Left lobe of liver (tissue), 2 donors: ENCODE measurements at regions not wholly inside any gene's neighbourhood (a gene's known extent, or its start where the extent isn't known, plus 50 kb on each side); places are given as distances from the start of the nearest gene placed in this dataset.
"Not testable (repeated sequence)": the region's sequence is repeated elsewhere in the genome, so short reads cannot be mapped to it uniquely, and the experiment has no call there.

Experiments
- ATAC-seq: fragments of 200-7000 bp; cut with Tn5 transposase; one replicate; pipeline ENCODE4 v1.9.1; 2020; ENCODE audit warnings: mild to moderate bottlenecking, moderate library complexity
- DNase-seq: peaks from one replicate; pipeline ENCODE4 v3.0.0-alpha.2; 2020; ENCODE audit warnings: low spot score
- donor health status: DM: no; HTN: no; CAD: no; lungs with moderate emphysema.
- donor health status: DM: no; HTN: yes; CAD: no.

- ATAC-seq (no peak), DNase-seq (no peak)
These were observed 96.8 kb upstream of the USP24 start for GRCh38 chr1:55311979-55312378.

- no peak for DNase-seq
- no peak for ATAC-seq
These were observed 96.0 kb upstream of the USP24 start for GRCh38 chr1:55311057-55311641.

GRCh38 chr1:55310505-55310971 is 95.4 kb upstream of the USP24 start:
- ATAC-seq = no peak
- DNase-seq = no peak

DNA sequence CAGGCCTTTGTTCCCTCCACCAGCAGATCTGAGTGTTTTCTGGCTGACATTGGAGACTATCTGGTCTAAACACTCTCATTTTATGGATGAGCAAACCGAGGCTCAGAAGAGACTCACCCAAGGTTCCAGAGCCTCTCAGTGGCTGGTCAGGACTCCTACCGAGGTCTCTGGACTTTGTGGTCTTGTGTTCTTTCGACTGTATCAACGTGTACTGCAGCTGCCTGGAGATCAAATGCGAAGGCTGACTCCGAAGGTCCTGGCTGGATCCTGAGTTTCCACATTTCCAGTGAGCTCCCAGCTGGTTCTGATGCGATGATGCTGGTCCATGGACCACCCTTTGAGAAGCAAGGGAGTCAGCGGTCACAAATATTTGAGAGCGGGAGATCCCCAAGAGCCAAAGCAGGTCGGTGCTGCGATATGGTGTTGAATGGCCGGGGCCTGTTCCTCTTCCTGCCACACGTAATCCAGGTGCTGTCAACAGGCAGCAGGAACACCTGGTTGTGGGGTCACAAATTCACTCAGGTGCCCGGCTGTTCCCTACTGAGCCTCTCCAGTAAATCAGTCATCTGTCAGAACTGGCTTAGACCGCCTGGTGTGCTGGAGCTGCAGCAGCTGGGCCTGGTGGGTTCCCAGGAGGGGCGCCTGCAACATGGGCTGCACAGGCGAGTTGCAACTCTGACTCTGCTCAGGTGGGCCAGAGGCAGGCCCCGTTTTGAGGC is 94.8 kb upstream of the USP24 start:
- ATAC-seq (no peak), DNase-seq (no peak)

- ATAC-seq (no peak), DNase-seq (no peak)
These were observed 93.9 kb upstream of the USP24 start for GRCh38 chr1:55309053-55309452.

GRCh38 chr1:55305735-55306134 is 90.6 kb upstream of the USP24 start:
- DNase-seq (no peak), ATAC-seq (no peak)

- DNase-seq (no peak), ATAC-seq (no peak)
These were observed 89.1 kb upstream of the USP24 start for GRCh38 chr1:55304229-55304740.

GRCh38 chr1:55302972-55303371 is 87.8 kb upstream of the USP24 start:
- no peak for ATAC-seq
- DNase-seq = no peak

GRCh38 chr1:55301912-55302311 is 86.7 kb upstream of the USP24 start:
- no peak for ATAC-seq
- no peak for DNase-seq

GRCh38 chr1:55300975-55301374 is 85.8 kb upstream of the USP24 start:
- DNase-seq = no peak
- no peak for ATAC-seq

- no peak for ATAC-seq
- no peak for DNase-seq
These were observed 83.2 kb upstream of the USP24 start for GRCh38 chr1:55298167-55298894.

GRCh38 chr1:55296247-55296646 is 81.1 kb upstream of the USP24 start:
- not testable (repeated sequence) for DNase-seq, ATAC-seq

DNA sequence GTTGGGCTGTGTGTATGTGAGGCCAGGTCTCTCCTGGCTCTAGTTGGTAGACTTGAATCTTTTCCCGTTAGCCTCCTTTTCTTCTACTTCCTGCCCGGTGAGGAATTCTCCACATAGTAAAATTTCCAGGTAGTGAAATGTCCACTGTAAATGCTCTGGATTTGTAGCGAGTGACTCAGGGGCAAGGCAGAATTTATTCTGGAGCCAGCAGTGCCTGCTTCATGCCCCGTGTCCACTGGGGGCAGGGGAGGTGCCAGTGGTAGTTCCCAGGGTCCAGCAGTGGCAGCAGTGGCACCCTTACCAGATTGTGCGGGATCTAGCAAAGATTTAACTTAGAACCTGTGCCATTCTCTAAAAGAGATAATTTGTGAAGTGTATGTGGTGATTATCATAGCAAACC is 74.5 kb upstream of the USP24 start:
- ATAC-seq (no peak), DNase-seq (no peak)

- ATAC-seq (no peak), DNase-seq (no peak)
These were observed 73.9 kb upstream of the USP24 start for GRCh38 chr1:55289042-55289441.

GRCh38 chr1:55288245-55288644 is 73.1 kb upstream of the USP24 start:
- ATAC-seq (no peak), DNase-seq (no peak)

DNA sequence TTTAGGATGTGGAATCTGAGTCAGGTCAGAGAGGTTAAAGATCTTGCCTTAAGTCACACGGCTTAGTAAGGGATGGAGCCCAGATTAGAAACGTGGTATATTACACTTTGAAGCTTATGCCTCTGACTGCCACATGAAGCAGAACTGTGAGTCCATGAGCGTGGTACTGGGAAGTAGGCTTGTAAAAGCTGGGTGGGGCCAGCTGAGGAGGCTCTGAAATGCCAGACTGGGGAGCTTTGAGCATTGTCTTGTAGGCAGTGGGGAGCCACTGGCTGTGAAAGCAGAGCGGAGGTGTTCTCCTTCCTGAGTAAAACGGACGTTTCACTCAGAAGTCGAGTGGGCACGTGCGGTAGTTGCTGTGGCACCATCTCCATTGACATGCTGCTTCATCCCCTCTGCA is 72.6 kb upstream of the USP24 start:
- ATAC-seq = no peak
- no peak for DNase-seq

DNA sequence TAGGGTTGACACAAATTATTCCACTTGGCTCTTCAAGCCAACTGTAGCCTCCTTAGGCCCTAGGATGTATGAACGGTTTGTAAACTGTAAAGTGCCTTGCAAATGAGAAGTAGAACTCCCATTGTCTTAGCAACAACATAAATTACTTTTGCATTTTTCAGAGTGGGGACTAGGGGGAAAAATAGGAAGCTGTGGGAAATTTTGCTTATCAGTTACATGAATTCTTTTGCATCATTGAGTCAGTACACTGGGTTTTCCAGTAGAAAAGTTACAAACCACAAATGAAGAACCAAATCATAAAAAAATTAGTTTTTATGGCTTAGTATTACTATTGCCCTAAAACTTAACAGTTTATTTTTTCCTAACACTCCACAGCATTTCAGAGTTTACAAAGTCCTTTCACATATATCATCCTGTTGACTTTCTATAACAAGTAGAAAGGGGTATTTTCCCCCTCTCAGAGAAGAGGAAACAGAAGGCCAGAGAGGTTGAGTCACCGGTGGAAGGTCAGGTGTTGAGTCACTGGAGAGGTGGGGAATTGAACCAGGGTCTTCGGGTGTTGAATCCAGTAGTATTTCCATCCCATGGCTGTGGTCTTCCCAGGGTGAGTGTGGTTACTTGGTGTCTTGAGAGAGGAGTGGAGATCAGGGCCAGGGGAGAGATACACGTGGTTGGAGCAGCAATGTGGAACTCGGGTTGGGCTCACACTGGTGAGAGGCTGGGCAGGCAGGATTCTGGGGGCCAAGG is 71.9 kb upstream of the USP24 start:
- DNase-seq (no peak), ATAC-seq (no peak)

GRCh38 chr1:55285834-55286233 is 70.7 kb upstream of the USP24 start:
- ATAC-seq = no peak
- DNase-seq = no peak

- ATAC-seq = peak; percentile 83
- DNase-seq = no peak
These were observed 69.7 kb upstream of the USP24 start for GRCh38 chr1:55284856-55285255.

DNA sequence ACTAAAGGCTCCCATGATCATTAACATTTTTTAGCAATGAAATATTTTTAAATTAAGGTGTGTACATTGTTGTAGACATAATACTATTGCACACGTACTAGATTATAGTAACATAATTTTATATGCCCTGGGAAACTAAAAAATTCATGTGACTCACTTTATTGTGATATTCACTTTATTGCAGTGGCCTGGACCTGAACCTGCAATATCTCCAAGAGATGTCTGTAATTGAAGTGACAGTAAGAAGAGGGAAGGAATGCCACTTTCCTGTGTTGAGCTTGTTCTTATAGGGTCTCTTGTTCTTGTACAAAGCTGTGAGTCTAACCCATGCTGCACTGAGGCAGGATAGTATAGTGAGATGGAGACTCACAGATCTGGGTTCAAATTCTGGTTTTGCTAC is 66.9 kb upstream of the USP24 start:
- ATAC-seq (no peak), DNase-seq (no peak)

GRCh38 chr1:55280731-55281130 is 65.6 kb upstream of the USP24 start:
- DNase-seq = no peak
- ATAC-seq = no peak
